Epithelial cell of proximal tubule (primary cell): ENCODE measurements at regions not wholly inside any gene's neighbourhood (a gene's known extent, or its start where the extent isn't known, plus 50 kb on each side); places are given as distances from the start of the nearest gene placed in this dataset.

Source experiments
- DNase-seq: peaks from one replicate; pipeline ENCODE4 v3.0.0-alpha.2; 2011; ENCODE audit warnings: low read depth
- H3K4me3 ChIP-seq: 2 replicates; pipeline ENCODE4 v1.5.1; 2011; ENCODE audit warnings: low read depth, mild to moderate bottlenecking, low read length
- TF ChIP-seq, protein P1 (sequence below): conservative IDR thresholded peaks from 2 replicates; pipeline ENCODE4 v1.5.1; 2012; ENCODE audit warnings: low read depth, mild to moderate bottlenecking, low read length

- TF ChIP-seq, protein P1, sequence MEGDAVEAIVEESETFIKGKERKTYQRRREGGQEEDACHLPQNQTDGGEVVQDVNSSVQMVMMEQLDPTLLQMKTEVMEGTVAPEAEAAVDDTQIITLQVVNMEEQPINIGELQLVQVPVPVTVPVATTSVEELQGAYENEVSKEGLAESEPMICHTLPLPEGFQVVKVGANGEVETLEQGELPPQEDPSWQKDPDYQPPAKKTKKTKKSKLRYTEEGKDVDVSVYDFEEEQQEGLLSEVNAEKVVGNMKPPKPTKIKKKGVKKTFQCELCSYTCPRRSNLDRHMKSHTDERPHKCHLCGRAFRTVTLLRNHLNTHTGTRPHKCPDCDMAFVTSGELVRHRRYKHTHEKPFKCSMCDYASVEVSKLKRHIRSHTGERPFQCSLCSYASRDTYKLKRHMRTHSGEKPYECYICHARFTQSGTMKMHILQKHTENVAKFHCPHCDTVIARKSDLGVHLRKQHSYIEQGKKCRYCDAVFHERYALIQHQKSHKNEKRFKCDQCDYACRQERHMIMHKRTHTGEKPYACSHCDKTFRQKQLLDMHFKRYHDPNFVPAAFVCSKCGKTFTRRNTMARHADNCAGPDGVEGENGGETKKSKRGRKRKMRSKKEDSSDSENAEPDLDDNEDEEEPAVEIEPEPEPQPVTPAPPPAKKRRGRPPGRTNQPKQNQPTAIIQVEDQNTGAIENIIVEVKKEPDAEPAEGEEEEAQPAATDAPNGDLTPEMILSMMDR = no peak
- no peak for DNase-seq
- H3K4me3 ChIP-seq = no peak overlapping the region
Observed at GRCh38 chrX:137646472-137646871, 80.5 kb downstream of the ZIC3 start.

DNA sequence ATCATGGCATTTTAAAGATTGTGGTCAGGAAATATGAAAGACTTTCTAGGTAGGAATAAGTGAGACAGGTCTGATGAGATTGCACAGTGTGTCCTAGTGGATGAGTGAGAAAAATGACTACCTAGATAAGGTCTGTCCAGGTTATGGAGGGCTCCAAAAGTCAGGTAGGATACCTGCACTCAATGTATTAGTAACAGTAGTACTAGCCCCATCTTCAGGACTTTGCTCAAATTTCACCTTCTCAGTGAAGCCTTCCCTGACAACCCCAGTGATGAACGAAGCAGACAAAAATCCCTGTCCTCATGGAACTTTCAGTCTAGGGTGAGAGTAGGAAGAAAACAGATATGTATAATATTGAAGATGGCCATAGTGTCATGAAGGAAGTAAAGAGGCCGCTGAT lies 85.7 kb downstream of the ZIC3 start:
- TF ChIP-seq, protein P1 = no peak
- no peak for DNase-seq

GRCh38 chrX:137652086-137652485 lies 86.2 kb downstream of the ZIC3 start:
- TF ChIP-seq, protein P1 = no peak
- DNase-seq = no peak
- H3K4me3 ChIP-seq = no peak overlapping the region

More for the DNA sequence above, 85.7 kb downstream of the ZIC3 start:
- no peak overlapping the region for H3K4me3 ChIP-seq

DNA sequence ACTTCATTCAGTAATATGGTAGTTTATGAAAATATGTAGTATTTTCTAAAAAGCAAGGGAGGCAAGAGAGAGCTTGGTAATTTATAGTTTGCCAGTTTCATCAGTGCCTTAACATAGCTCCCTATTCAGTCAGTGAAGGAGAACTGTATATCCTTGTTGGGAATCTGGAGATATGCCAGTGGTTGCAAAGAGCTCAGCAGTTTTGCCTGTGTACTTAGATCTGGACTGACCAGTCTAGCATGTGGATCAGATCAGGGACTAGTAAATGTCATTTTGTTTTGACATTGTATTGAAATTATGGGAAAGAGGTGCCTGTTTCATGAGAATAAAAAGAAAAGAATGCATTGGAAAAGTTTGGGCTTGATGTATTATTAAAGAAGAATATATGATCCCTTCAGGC lies 88.6 kb downstream of the ZIC3 start:
- TF ChIP-seq, protein P1 = no peak
- no peak for DNase-seq
- no peak overlapping the region for H3K4me3 ChIP-seq

- no peak overlapping the region for H3K4me3 ChIP-seq
- TF ChIP-seq, protein P1 = no peak
- DNase-seq = no peak
Observed at GRCh38 chrX:137667776-137668175, 101.8 kb downstream of the ZIC3 start.

- DNase-seq = no peak
- TF ChIP-seq, protein P1 = no peak
Observed at GRCh38 chrX:137684591-137684990, 118.7 kb downstream of the ZIC3 start.

DNA sequence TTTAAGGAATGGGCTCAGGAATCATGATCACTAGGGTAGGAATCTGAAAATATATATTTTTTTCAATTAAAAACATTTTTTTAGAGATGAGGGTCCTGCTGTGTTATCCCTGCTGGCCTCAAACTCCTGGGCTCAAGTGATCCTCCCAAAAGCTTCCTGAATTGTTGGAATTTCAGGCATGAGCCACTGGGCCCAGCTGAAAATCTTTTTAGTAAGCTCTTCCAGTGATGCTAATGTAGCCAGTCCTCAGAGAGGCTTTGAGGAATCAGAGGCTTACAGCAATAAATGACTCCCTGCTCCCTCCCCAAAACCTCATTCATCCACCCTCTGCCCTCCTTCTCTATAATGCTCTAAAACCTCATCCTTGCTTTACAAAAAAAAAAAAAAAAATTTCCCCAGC lies 129.5 kb downstream of the ZIC3 start:
- TF ChIP-seq, protein P1 = no peak
- DNase-seq = no peak
- H3K4me3 ChIP-seq = no peak overlapping the region

More at GRCh38 chrX:137684591-137684990, 118.7 kb downstream of the ZIC3 start:
- no peak overlapping the region for H3K4me3 ChIP-seq
